ENCODE measurements at regions not wholly inside any gene's neighbourhood (a gene's known extent, or its start where the extent isn't known, plus 50 kb on each side); places are given as distances from the start of the nearest gene placed in this dataset.

GRCh38 chr13:63396746-63397145 is 1981.1 kb upstream of the PCDH20 start:
- Histone ChIP-seq H3K9me3 (no peaks in the 10 kb centered on the region), H3K4me3 (no peak overlapping the region), H3K27ac (no peak overlapping the region), H3K4me1 (ENCODE audit: control insufficient read depth in 1 of 2, low read depth in 2 of 2) (no peaks in the 10 kb centered on the region), H3K27me3 (replicated peaks; ENCODE audit: insufficient read depth) (no peaks in the 10 kb centered on the region), H3K36me3 (no peaks in the 10 kb centered on the region)
- TF ChIP-seq CTCF (IDR thresholded peaks at IDR 0.05), result no peak
- DNase-seq (ENCODE audit: low spot score), result no peak
- no peak for ATAC-seq (ENCODE audit: insufficient number of reproducible peaks, low FRiP score, low read depth)

GRCh38 chr13:63393112-63393511 is 1977.5 kb upstream of the PCDH20 start:
- Histone ChIP-seq H3K27ac (no peak overlapping the region), H3K4me3 (no peak overlapping the region), H3K27me3 (replicated peaks; ENCODE audit: insufficient read depth) (no peaks in the 10 kb centered on the region), H3K9me3 (no peaks in the 10 kb centered on the region), H3K36me3 (no peaks in the 10 kb centered on the region), H3K4me1 (ENCODE audit: control insufficient read depth in 1 of 2, low read depth in 2 of 2) (no peaks in the 10 kb centered on the region)
- DNase-seq (ENCODE audit: low spot score) (no peak), ATAC-seq (ENCODE audit: insufficient number of reproducible peaks, low FRiP score, low read depth) (no peak)
- TF ChIP-seq CTCF (IDR thresholded peaks at IDR 0.05), result no peak

- Histone ChIP-seq H3K4me3 (no peak overlapping the region), H3K36me3 (no peaks in the 10 kb centered on the region), H3K27ac (no peak overlapping the region), H3K9me3 (no peaks in the 10 kb centered on the region), H3K27me3 (replicated peaks; ENCODE audit: insufficient read depth) (no peaks in the 10 kb centered on the region), H3K4me1 (ENCODE audit: control insufficient read depth in 1 of 2, low read depth in 2 of 2) (no peaks in the 10 kb centered on the region)
- no peak for TF ChIP-seq CTCF (IDR thresholded peaks at IDR 0.05)
- DNase-seq (ENCODE audit: low spot score) (no peak), ATAC-seq (ENCODE audit: insufficient number of reproducible peaks, low FRiP score, low read depth) (no peak)
These were observed 1974.1 kb upstream of the PCDH20 start for GRCh38 chr13:63389756-63390155.

- no peak for TF ChIP-seq CTCF (IDR thresholded peaks at IDR 0.05)
- Histone ChIP-seq H3K27ac (no peak overlapping the region), H3K36me3 (no peaks in the 10 kb centered on the region), H3K9me3 (no peaks in the 10 kb centered on the region), H3K4me3 (no peak overlapping the region), H3K4me1 (ENCODE audit: control insufficient read depth in 1 of 2, low read depth in 2 of 2) (no peaks in the 10 kb centered on the region), H3K27me3 (replicated peaks; ENCODE audit: insufficient read depth) (no peaks in the 10 kb centered on the region)
- ATAC-seq (ENCODE audit: insufficient number of reproducible peaks, low FRiP score, low read depth) (no peak), DNase-seq (ENCODE audit: low spot score) (no peak)
These were observed 1965.6 kb upstream of the PCDH20 start for GRCh38 chr13:63381078-63381859.

GRCh38 chr13:63377986-63378385 is 1962.3 kb upstream of the PCDH20 start:
- H3K4me3 ChIP-seq, result no peak overlapping the region
- H3K9me3 ChIP-seq, result no peaks in the 10 kb centered on the region
- DNase-seq (ENCODE audit: low spot score) (no peak), ATAC-seq (ENCODE audit: insufficient number of reproducible peaks, low FRiP score, low read depth) (no peak)
- no peak overlapping the region for H3K27ac ChIP-seq
- H3K27me3 ChIP-seq (replicated peaks; ENCODE audit: insufficient read depth), result no peaks in the 10 kb centered on the region
- no peak for TF ChIP-seq CTCF (IDR thresholded peaks at IDR 0.05)
- H3K4me1 ChIP-seq (ENCODE audit: control insufficient read depth in 1 of 2, low read depth in 2 of 2), result no peaks in the 10 kb centered on the region
- no peaks in the 10 kb centered on the region for H3K36me3 ChIP-seq
